ENCODE measurements at regions not wholly inside any gene's neighbourhood (a gene's known extent, or its start where the extent isn't known, plus 50 kb on each side); places are given as distances from the start of the nearest gene placed in this dataset.

GRCh38 chr2:237171396-237171795 is 85.7 kb downstream of the COPS8 start:
- DNase-seq = no peak

- no peak for DNase-seq
These were observed 86.2 kb downstream of the COPS8 start for GRCh38 chr2:237171881-237172280.

GRCh38 chr2:237177052-237177451 is 91.4 kb downstream of the COPS8 start:
- DNase-seq = no peak

GRCh38 chr2:237177986-237178385 is 92.3 kb downstream of the COPS8 start:
- no peak for DNase-seq

- DNase-seq = no peak
These were observed 92.7 kb downstream of the COPS8 start for GRCh38 chr2:237178396-237178795.

- DNase-seq = no peak
These were observed 93.5 kb downstream of the COPS8 start for GRCh38 chr2:237179161-237179560.

GRCh38 chr2:237180187-237180586 is 94.5 kb downstream of the COPS8 start:
- no peak for DNase-seq

- DNase-seq = no peak
These were observed 95.3 kb downstream of the COPS8 start for GRCh38 chr2:237180987-237181386.

- DNase-seq = no peak
These were observed 96.2 kb downstream of the COPS8 start for GRCh38 chr2:237181844-237182243.

- DNase-seq = no peak
These were observed 96.9 kb downstream of the COPS8 start for GRCh38 chr2:237182422-237183123.

GRCh38 chr2:237184192-237184918 is 98.7 kb downstream of the COPS8 start:
- no peak for DNase-seq

GRCh38 chr2:237184919-237185552 is 99.3 kb downstream of the COPS8 start:
- DNase-seq = no peak

GRCh38 chr2:237185553-237185925 is 99.8 kb downstream of the COPS8 start:
- no peak for DNase-seq

- no peak for DNase-seq
These were observed 104.1 kb downstream of the COPS8 start for GRCh38 chr2:237189799-237190198.

GRCh38 chr2:237190966-237191713 is 105.5 kb downstream of the COPS8 start:
- no peak for DNase-seq

GRCh38 chr2:237191714-237192081 is 106.0 kb downstream of the COPS8 start:
- DNase-seq = no peak

- DNase-seq = no peak
These were observed 107.2 kb downstream of the COPS8 start for GRCh38 chr2:237192881-237193280.

- DNase-seq = no peak
These were observed 107.7 kb downstream of the COPS8 start for GRCh38 chr2:237193436-237193835.

- DNase-seq = peak; percentile 22
These were observed 108.4 kb downstream of the COPS8 start for GRCh38 chr2:237194081-237194480.

GRCh38 chr2:237194906-237195305 is 109.2 kb downstream of the COPS8 start:
- peak; percentile 18 for DNase-seq

- peak; percentile 30 for DNase-seq
These were observed 109.9 kb downstream of the COPS8 start for GRCh38 chr2:237195396-237196120.

GRCh38 chr2:237196409-237196808 is 110.7 kb downstream of the COPS8 start:
- DNase-seq = no peak

Measured in activated CD8-positive, alpha-beta memory T cell treated with anti-CD3 and anti-CD28 coated beads, Interleukin-2, amount 50 U/mL, for 48 hours (primary cell).